HG03521 (cell line): ENCODE measurements at regions not wholly inside any gene's neighbourhood (a gene's known extent, or its start where the extent isn't known, plus 50 kb on each side); places are given as distances from the start of the nearest gene placed in this dataset.

ENCODE experiments used
- ATAC-seq: cut with Tn5 transposase; IDR thresholded peaks from one replicate; pipeline ENCODE4 v1.9.1; 2021; ENCODE audit warnings: mild to moderate bottlenecking, moderate library complexity; ENCODE audit not compliant: unreplicated experiment

DNA sequence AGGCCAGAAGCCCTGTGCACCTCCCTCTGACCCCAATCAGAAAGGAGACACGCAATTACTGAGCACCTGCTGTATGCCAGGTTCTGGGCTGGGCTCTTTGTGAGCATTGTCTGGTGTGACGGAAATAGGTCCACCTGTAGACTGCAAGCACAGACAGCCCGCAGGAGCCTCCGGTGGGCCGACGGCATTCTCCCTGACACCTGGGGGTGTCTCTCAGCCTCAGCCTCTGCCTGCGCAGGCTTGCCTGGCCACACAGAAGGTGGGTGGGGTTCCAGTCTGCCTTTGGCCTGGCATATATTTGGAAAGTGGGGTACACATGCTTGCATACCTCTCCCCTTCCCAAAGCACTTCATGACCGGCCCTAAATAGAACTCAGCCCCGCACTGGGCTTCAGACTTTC, 129.3 kb downstream of the BUD13 start:
- ATAC-seq: no peak

GRCh38 chr11:116642902-116643301, 129.9 kb downstream of the BUD13 start:
- no peak for ATAC-seq

DNA sequence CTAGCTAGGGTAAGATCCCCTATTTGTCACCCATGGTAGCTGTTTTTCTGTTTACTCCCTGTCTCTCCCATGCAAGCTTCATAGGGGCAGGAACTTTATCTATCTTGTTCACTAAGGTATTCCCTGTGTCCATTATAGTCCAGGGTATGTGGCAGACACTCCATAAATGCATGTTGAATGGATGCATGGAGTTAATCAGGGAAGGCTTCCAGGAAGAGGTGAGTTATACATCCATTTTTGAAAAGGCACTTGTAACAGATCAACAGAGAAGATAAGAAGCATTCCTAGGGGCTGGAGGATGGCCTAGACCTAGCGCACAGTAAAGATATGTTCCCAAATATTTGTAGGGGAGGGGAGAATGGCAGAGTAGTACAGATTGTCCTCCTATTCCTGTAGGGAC, 130.3 kb downstream of the BUD13 start:
- no peak for ATAC-seq

- no peak for ATAC-seq
These were observed 131.2 kb downstream of the BUD13 start for GRCh38 chr11:116641561-116642045.

- ATAC-seq: no peak
These were observed 132.0 kb downstream of the BUD13 start for GRCh38 chr11:116640641-116641402.

GRCh38 chr11:116638463-116638862, 134.3 kb downstream of the BUD13 start:
- ATAC-seq: no peak

DNA sequence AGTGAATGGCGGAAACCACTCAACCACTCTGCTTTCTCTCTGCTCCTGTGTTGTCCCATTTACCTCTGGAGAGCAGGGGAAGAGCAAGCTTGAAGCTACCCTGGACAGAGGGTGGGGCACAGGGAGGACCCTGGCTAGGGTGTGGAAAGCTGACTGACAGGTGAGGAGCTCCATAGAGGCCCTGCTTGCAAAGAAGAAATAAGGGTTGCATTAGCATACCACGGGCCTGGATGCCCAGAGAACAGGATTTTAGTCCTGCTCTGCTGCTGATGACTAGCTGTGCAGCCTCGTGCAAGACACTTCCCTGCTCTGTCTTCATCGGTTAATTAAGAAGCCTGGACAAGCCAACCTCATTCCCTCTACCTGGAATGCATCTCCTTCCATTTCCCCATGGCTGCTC, 135.0 kb downstream of the BUD13 start:
- ATAC-seq: no peak

GRCh38 chr11:116636341-116636929, 136.4 kb downstream of the BUD13 start:
- no peak for ATAC-seq

- no peak for ATAC-seq
These were observed 141.6 kb downstream of the BUD13 start for GRCh38 chr11:116631201-116631600.

GRCh38 chr11:116618461-116618860, 154.3 kb downstream of the BUD13 start:
- ATAC-seq: no peak

- no peak for ATAC-seq
These were observed 157.4 kb downstream of the BUD13 start for GRCh38 chr11:116615211-116615865.

GRCh38 chr11:116614306-116615210, 158.2 kb downstream of the BUD13 start:
- no peak for ATAC-seq

DNA sequence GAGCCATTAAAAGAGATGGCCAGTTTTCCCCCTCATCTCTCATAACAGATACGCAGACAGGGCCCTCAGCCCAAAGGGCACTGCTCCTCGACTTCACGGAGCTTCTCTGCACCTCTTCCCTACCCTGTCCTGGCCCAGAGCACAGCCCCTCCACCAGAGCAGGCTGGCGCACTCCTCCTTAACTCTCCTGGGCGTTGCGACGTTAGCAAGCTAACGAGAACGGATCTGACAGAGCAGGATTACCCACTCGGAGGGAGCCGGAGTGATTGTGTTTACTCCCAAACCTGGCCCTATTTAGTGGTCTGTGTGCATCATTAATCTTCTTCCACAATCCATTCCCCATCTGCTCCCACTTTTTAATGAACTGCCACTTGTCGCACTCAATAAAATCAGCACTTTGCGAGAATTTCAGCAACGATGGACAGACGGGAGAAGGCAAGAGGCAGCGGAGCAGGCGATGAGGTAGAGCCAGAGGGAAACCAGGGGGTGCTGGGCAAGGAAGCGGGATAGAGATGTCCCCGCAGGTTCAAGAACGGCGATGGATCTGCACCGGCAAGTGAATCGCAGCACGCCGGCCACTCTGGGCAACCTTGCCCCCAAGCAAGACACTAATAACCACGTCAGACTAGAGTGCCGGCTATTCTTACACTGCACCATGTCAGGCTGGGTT, 159.4 kb downstream of the BUD13 start:
- no peak for ATAC-seq

DNA sequence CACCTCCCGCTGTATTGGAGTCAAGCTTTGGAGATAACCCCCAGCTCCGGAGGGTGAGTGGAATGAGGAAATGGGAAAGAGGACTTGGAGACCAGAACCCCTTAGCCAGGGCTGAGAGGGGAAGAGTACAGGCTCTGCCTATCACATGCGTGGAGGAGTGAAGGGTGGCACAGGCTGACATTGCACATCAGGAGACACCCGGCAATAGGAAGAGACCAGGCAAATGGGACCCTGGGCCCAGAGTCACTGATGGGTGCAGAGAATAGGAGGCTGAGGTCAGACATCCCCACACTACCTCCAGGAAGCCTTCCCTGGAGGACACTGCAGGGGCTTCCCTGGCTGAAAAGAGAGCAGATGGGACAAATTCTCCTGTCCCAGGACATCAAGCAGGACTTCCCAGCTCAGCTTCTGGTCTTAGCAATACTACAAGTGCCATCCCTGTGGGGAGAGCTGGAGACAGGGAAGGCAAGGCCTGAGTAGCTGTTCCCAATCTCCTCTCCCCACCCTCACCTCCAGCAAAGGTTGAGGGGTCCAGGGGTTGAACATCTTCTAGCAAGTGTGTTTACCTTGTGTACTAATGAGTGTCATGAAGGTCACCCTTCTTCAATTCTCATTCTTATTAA, 160.7 kb downstream of the BUD13 start:
- ATAC-seq: no peak

DNA sequence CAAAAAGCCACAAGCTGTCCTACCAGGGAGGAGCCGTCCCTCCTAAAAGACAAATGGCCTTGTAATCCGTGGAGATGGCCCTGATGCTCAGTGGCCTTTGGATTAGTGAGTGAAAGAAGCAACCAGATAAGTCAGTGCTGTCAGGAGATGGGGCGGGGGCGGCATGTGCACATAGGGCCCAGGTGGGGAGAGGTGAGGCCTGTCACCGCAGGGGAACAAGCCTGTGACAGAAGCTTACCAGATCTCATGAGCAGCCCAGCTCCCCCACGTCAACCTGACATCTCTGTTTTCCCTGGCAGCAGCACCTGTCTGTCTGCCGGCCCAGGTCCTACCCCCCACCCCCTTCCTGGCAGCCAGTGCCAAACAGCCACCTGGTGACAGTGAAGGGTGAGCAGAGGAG, 162.6 kb downstream of the BUD13 start:
- no peak for ATAC-seq

DNA sequence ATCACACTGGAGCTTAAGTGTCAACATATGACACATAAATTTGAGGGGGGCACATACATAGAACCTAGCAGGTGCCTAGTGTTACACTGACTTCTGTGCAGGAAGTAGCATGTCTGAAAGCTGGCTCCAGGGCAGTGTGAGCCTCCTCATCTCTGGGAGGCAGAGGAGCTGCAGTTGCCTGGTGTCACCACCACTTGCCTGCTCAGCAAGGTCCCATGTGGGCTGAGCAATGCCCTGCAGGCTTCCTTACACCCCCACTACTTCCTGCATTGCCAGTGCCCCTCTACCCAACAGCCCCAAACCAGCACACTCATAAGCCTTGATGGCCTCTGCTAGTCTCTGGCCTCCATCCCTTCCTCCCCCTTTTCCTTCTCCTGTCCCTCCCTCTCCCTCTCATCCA, 165.8 kb downstream of the BUD13 start:
- ATAC-seq: no peak

- ATAC-seq: no peak
These were observed 167.0 kb downstream of the BUD13 start for GRCh38 chr11:116605543-116606459.

DNA sequence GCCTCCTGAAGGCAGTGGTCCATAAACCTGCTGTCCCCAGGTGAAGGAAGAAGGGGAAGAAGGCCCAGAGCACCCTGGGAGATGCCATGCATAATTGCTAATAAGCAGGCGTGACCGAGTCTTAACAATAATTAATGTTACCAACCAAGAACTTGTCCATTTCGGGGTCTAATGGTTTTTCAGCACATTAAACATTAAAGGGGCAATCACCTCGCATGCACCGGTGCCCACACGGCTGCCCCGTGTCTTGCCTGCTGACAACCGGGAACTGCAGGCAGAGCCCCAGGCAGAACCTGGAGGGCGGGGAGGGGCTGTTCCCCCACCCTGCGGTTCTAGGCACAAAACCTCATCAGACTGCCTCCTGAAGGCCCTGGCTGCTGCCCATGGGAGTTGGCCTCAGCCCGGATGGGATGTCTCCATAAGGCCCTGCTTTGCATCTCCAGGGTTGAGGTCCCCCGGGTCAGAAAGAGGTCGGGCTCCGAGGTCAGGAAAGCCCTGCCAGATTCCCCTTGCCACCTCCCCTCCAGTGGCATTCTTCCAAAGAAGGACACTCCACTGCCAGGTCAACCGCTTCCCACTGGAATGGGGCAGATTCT, 169.0 kb downstream of the BUD13 start:
- no peak for ATAC-seq

GRCh38 chr11:116602637-116602942, 170.2 kb downstream of the BUD13 start:
- no peak for ATAC-seq
